Panc1 (cell line): ENCODE measurements at regions not wholly inside any gene's neighbourhood (a gene's known extent, or its start where the extent isn't known, plus 50 kb on each side); places are given as distances from the start of the nearest gene placed in this dataset.

ENCODE experiments used
- ATAC-seq: fragments of 200-7000 bp; cut with Tn5 transposase; 2 replicates; pipeline ENCODE4 v1.9.1; 2020; ENCODE audit warnings: mild to moderate bottlenecking, moderate library complexity
- BruUV-seq: library from RNA; stranded (reverse); fragments of 400-500 nt; replicated peaks from 2 replicates; lab custom pipeline; 2021; lab: Mats Ljungman, UMichigan
- CTCF ChIA-PET: fragments of 300-600 bp; sonication (Branson Sonifier 250); formaldehyde crosslinking; loops from one replicate; lab custom pipeline; 2022; ENCODE audit warnings: antibody characterized with exemption; lab: Charles Lee
- POLR2A ChIA-PET: fragments of 300-600 bp; sonication (Branson Sonifier 250); formaldehyde crosslinking; loops from one replicate; lab custom pipeline; 2022; ENCODE audit warnings: antibody characterized with exemption; lab: Charles Lee
- DNase-seq: peaks from one replicate; pipeline ENCODE4 v3.0.0-alpha.2; 2010; ENCODE audit warnings: low read depth, low spot score
- H3K27ac ChIP-seq: 2 replicates; pipeline ENCODE4 v1.5.1; 2011; ENCODE audit warnings: mild to moderate bottlenecking, low read length, inconsistent platforms
- H3K27me3 ChIP-seq: fragments of 200-500 bp; sonication (Bioruptor generic); 2 replicates; pipeline ENCODE4 v1.6.0; 2014; ENCODE audit warnings: low read length, inconsistent platforms; ENCODE audit not compliant: control insufficient read depth, insufficient read depth
- H3K36me3 ChIP-seq: fragments of 200-500 bp; sonication (Bioruptor generic); 2 replicates; pipeline ENCODE4 v1.5.1; 2014; ENCODE audit warnings: inconsistent platforms, mild to moderate bottlenecking, low read length, moderate library complexity; ENCODE audit not compliant: control insufficient read depth, insufficient read depth
- H3K4me1 ChIP-seq: 2 replicates; pipeline ENCODE4 v1.5.1; 2011; ENCODE audit warnings: inconsistent platforms, mild to moderate bottlenecking, low read length, moderate library complexity; ENCODE audit not compliant: control insufficient read depth, insufficient read depth
- H3K4me3 ChIP-seq, 2 experiments: 2 replicates each; pipeline ENCODE4 v1.5.1; 2011 to 2012; ENCODE audit warnings: low read depth in 2 of 2, low read length in 2 of 2, mild to moderate bottlenecking in 2 of 2, inconsistent platforms in 1 of 2, moderate library complexity in 1 of 2
- H3K9me3 ChIP-seq: fragments of 200-500 bp; sonication (Bioruptor generic); 2 replicates; pipeline ENCODE4 v1.5.1; 2014; ENCODE audit warnings: low read depth, mild to moderate bottlenecking, inconsistent platforms, low read length, moderate library complexity; ENCODE audit not compliant: control insufficient read depth, insufficient read depth
- CTCF ChIP-seq: fragments of 450-650 bp; IDR thresholded peaks from 2 replicates; pipeline ENCODE4 v1.5.1; 2017; ENCODE audit warnings: mild to moderate bottlenecking
- POLR2AphosphoS5 ChIP-seq: IDR thresholded peaks from 2 replicates; pipeline ENCODE4 v1.6.1; 2012; ENCODE audit warnings: mild to moderate bottlenecking, low read depth, low read length, moderate library complexity
- REST ChIP-seq, 2 experiments: IDR thresholded peaks; 2 replicates each; pipeline ENCODE4 v1.6.1; 2011 to 2012; ENCODE audit warnings: low read depth in 2 of 2, control low read depth in 1 of 2, low read length in 1 of 2, mild to moderate bottlenecking in 1 of 2, moderate library complexity in 1 of 2; ENCODE audit not compliant: insufficient read depth in 1 of 2
- SIN3A ChIP-seq: IDR thresholded peaks from 2 replicates; pipeline ENCODE4 v1.6.1; 2012; ENCODE audit warnings: low read depth, mild to moderate bottlenecking, low read length, moderate library complexity, borderline replicate concordance; ENCODE audit not compliant: insufficient read depth
- TCF7L2 ChIP-seq: IDR thresholded peaks from 2 replicates; pipeline ENCODE4 v1.6.1; 2011; ENCODE audit warnings: mild to moderate bottlenecking, low read depth, low read length, inconsistent platforms
- in situ Hi-C: cut with HindIII; loops from 2 replicates; pipeline ENCODE4 v1.10.0; 2016; ENCODE audit warnings: low sequenced_read_pairs, low pct_unique_long_range_greater_than_20kb
- intact Hi-C: fragments of 100-400 bp; cut with micrococcal nuclease; formaldehyde crosslinking; loops from one replicate; pipeline ENCODE4 v1.10.0; 2022; ENCODE audit not compliant: unreplicated experiment

- no peak for DNase-seq
- intact Hi-C loops (no loop called here), in situ Hi-C loops (no loop called here)
- Histone ChIP-seq H3K9me3 (no peaks in the 10 kb centered on the region; the same call in 1 of the 2 replicates), H3K27ac (no peak overlapping the region), H3K4me3 (no peak overlapping the region), H3K4me1 (no peaks in the 10 kb centered on the region), H3K36me3 (no peaks in the 10 kb centered on the region), H3K27me3 (no peaks in the 10 kb centered on the region)
- CTCF ChIA-PET = no interaction called here
- POLR2A ChIA-PET = no interaction called here
- TF ChIP-seq SIN3A (no peak), REST (IDR thresholded peaks at IDR 0.05; ENCODE audit: insufficient read depth in 1 of 2, low read depth in 2 of 2, low read length in 1 of 2) (no peak), POLR2AphosphoS5 (no peak), TCF7L2 (no peak), CTCF (no peak)
- no TSS peak for BruUV-seq
- ATAC-seq = no peak
These were observed 1047.7 kb upstream of the NRXN1 start for GRCh38 chr2:52079602-52080001.

- TF ChIP-seq POLR2AphosphoS5 = no peak
- no peak for TF ChIP-seq CTCF
- no peak for TF ChIP-seq TCF7L2
- no peak for TF ChIP-seq REST (IDR thresholded peaks at IDR 0.05; ENCODE audit: insufficient read depth in 1 of 2, low read depth in 2 of 2, low read length in 1 of 2)
- TF ChIP-seq SIN3A = no peak
- Histone ChIP-seq H3K36me3 (no peaks in the 10 kb centered on the region), H3K9me3 (no peaks in the 10 kb centered on the region; the same call in 1 of the 2 replicates), H3K27ac (no peak overlapping the region), H3K4me1 (no peaks in the 10 kb centered on the region), H3K4me3 (no peak overlapping the region), H3K27me3 (no peaks in the 10 kb centered on the region)
- CTCF ChIA-PET = no interaction called here
- in situ Hi-C loops = no loop called here
- BruUV-seq = no TSS peak
- DNase-seq = no peak
- no peak for ATAC-seq
- POLR2A ChIA-PET = no interaction called here
- intact Hi-C loops = no loop called here
These were observed 1045.2 kb upstream of the NRXN1 start for GRCh38 chr2:52077159-52077558.
